Smooth muscle cell (in vitro differentiated cells): ENCODE measurements at regions not wholly inside any gene's neighbourhood (a gene's known extent, or its start where the extent isn't known, plus 50 kb on each side); places are given as distances from the start of the nearest gene placed in this dataset.

Experiments used
- DNase-seq: peaks from one replicate; lab custom pipeline; 2025; ENCODE audit not compliant: unreplicated experiment; lab: John Stamatoyannopoulos, UW
- H2AFZ ChIP-seq: fragments of 200-600 bp; sonication (generic); 2 replicates; pipeline ENCODE4 v1.6.0; 2016; ENCODE audit warnings: antibody characterized with exemption, low read depth, mild to moderate bottlenecking
- H3F3A ChIP-seq: fragments of 200-600 bp; sonication (generic); 2 replicates; pipeline ENCODE4 v1.6.0; 2017; ENCODE audit warnings: antibody characterized with exemption, low read depth
- H3K27ac ChIP-seq: fragments of 200-600 bp; sonication (generic); 2 replicates; pipeline ENCODE4 v1.5.1; 2016; ENCODE audit warnings: low read depth, mild to moderate bottlenecking
- H3K27me3 ChIP-seq: fragments of 200-600 bp; sonication (generic); 2 replicates; pipeline ENCODE4 v1.6.1; 2016; ENCODE audit warnings: low read depth, mild to moderate bottlenecking
- H3K36me3 ChIP-seq: fragments of 200-600 bp; sonication (generic); 2 replicates; pipeline ENCODE4 v1.5.1; 2016; ENCODE audit warnings: low read depth
- H3K4me1 ChIP-seq: fragments of 200-600 bp; sonication (generic); 2 replicates; pipeline ENCODE4 v1.5.1; 2016; ENCODE audit warnings: low read depth
- H3K4me2 ChIP-seq: fragments of 200-600 bp; sonication (generic); 2 replicates; pipeline ENCODE4 v1.6.0; 2016; ENCODE audit warnings: mild to moderate bottlenecking
- H3K4me3 ChIP-seq: fragments of 200-600 bp; sonication (generic); 2 replicates; pipeline ENCODE4 v1.5.1; 2016; ENCODE audit warnings: mild to moderate bottlenecking
- H3K79me2 ChIP-seq: fragments of 200-600 bp; sonication (generic); 2 replicates; pipeline ENCODE4 v1.6.0; 2016; ENCODE audit warnings: low read depth, mild to moderate bottlenecking
- H3K9ac ChIP-seq: fragments of 200-600 bp; sonication (generic); 2 replicates; pipeline ENCODE4 v1.6.0; 2016; ENCODE audit warnings: low read depth
- H3K9me3 ChIP-seq: fragments of 200-600 bp; sonication (generic); replicated peaks from 2 replicates; pipeline ENCODE4 v1.5.1; 2016; ENCODE audit warnings: low read depth
- H4K20me1 ChIP-seq: fragments of 200-600 bp; sonication (generic); 2 replicates; pipeline ENCODE4 v1.6.0; 2016; ENCODE audit warnings: low read depth
- CTCF ChIP-seq: fragments of 200-600 bp; sonication (generic); IDR thresholded peaks from 2 replicates; pipeline ENCODE4 v1.5.1; 2017; ENCODE audit warnings: borderline replicate concordance, mild to moderate bottlenecking, antibody characterized with exemption; ENCODE audit not compliant: insufficient read depth, poor library complexity, severe bottlenecking
- WGBS: methylation state at CpG from one replicate; pipeline ENCODE4 v1.1.7; 2016; ENCODE audit warnings: low lambda C conversion rate; 5-methylcytosine and 5-hydroxymethylcytosine counted together

DNA sequence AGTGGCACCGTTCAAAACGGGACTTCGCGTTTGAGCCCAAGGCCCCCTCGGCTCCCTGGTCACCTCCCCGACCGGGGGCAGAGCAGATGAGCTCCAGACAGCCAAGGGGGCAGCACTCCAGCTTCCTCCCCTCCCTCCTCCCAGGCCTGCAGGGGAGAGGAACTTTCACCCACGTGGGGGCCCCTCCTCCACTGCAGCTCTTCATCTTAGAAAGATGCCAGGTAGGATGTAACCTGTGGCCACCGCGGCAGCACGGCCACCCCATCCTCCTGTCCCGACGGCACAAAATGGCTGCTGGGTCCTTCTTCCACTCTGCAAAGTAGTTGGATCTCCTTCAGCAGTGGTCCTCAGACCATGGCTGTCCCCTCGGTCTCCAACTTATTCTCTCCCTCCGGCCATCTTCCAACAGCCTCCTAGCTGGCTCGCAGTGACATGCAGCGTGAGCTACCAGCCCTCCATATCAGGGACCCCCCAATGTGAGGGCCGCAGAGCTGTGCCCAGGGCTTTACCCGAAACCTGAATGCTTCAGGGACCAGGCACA, 94.5 kb upstream of the ID2 start:
- Histone ChIP-seq H3F3A (no peaks in the 10 kb centered on the region), H4K20me1 (no peaks in the 10 kb centered on the region), H3K36me3 (no peaks in the 10 kb centered on the region), H3K4me3 (no peak overlapping the region), H3K79me2 (no peaks in the 10 kb centered on the region), H3K9ac (no peak overlapping the region), H3K4me2 (no peak overlapping the region), H2AFZ (no peak overlapping the region), H3K27ac (no peak overlapping the region), H3K9me3 (no peaks in the 10 kb centered on the region), H3K4me1 (peaks cover 9% of the 10 kb centered on the region), H3K27me3 (no peaks in the 10 kb centered on the region)
- no peak for DNase-seq
- WGBS = 90% methylated on average over 19 of the region's 19 CpGs
- TF ChIP-seq CTCF = no peak

DNA sequence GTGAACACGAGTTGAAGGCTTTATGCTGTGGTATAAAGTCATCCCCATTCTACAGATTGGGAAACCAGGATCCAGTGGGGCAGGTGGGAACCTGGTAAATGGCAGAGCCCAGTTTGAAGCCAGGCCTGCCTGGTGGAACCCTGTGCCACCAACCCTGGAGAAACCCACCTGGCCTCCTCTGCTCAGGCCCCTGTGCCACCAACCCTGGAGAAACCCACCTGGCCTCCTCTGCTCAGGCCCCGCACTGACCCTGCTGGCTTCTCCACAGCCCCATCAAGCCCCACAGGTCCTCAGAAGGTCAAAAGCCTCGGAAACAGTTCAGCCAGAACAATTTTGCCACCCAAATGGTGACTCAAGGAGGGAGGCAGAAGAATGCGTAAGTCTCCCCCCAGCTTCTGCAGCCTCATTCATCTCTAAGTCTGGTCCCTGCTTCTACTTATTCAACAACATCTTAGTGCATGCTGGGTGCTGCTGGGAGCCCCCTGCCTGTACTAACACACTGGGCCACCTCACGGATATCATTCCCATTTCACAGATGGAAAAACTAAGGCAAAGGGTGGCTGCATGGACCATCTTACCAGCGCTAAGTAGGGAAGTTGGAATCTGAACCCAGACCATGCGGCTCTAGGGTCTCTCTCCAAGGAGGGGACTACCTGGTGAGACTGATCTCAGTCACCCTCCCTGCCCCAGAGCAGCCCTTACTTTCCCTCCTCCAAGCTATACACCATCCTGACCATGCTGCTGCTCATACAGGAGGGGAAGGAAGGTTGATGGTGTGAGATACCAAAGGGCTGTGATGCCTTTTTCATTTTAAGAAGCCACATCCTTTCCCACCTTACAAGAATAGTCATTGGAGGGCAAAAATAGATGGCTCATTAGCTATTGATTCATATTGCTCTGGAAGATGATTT, 93.7 kb upstream of the ID2 start:
- H3K9me3 ChIP-seq = no peaks in the 10 kb centered on the region
- H3K9ac ChIP-seq = no peak overlapping the region
- 93% methylated on average over 7 of the region's 7 CpGs for WGBS
- no peaks in the 10 kb centered on the region for H3K27me3 ChIP-seq
- H3K4me3 ChIP-seq = no peak overlapping the region
- no peak overlapping the region for H2AFZ ChIP-seq
- no peak for TF ChIP-seq CTCF
- H4K20me1 ChIP-seq = no peaks in the 10 kb centered on the region
- H3K79me2 ChIP-seq = no peaks in the 10 kb centered on the region
- no peaks in the 10 kb centered on the region for H3F3A ChIP-seq
- no peak overlapping the region for H3K27ac ChIP-seq
- DNase-seq = no peak
- no peak overlapping the region for H3K4me2 ChIP-seq
- peaks cover 9% of the 10 kb centered on the region for H3K4me1 ChIP-seq
- no peaks in the 10 kb centered on the region for H3K36me3 ChIP-seq

- peaks cover 3% of the 10 kb centered on the region for H3F3A ChIP-seq
- no peaks in the 10 kb centered on the region for H3K79me2 ChIP-seq
- H3K4me3 ChIP-seq = no peak overlapping the region
- H3K4me2 ChIP-seq = no peak overlapping the region
- TF ChIP-seq CTCF = no peak
- no peaks in the 10 kb centered on the region for H3K36me3 ChIP-seq
- H3K4me1 ChIP-seq = peaks cover 5% of the 10 kb centered on the region
- 87% methylated on average over 6 of the region's 6 CpGs for WGBS
- no peak overlapping the region for H3K9ac ChIP-seq
- no peaks in the 10 kb centered on the region for H3K27me3 ChIP-seq
- no peak for DNase-seq
- no peaks in the 10 kb centered on the region for H4K20me1 ChIP-seq
- H3K9me3 ChIP-seq = no peaks in the 10 kb centered on the region
- no peak overlapping the region for H2AFZ ChIP-seq
- H3K27ac ChIP-seq = no peak overlapping the region
These were observed 93.0 kb upstream of the ID2 start for GRCh38 chr2:8588831-8589191.

- H3K36me3 ChIP-seq = no peaks in the 10 kb centered on the region
- H3K79me2 ChIP-seq = no peaks in the 10 kb centered on the region
- H2AFZ ChIP-seq = no peak overlapping the region
- 90% methylated on average over 1 of the region's 1 CpG for whole genome bisulfite sequencing
- DNase-seq = no peak
- H3K27me3 ChIP-seq = no peaks in the 10 kb centered on the region
- no peaks in the 10 kb centered on the region for H3K9me3 ChIP-seq
- no peaks in the 10 kb centered on the region for H4K20me1 ChIP-seq
- H3K4me3 ChIP-seq = no peak overlapping the region
- H3F3A ChIP-seq = peaks cover 8% of the 10 kb centered on the region
- no peak overlapping the region for H3K27ac ChIP-seq
- H3K4me2 ChIP-seq = no peak overlapping the region
- no peak for TF ChIP-seq CTCF
- no peak overlapping the region for H3K9ac ChIP-seq
- H3K4me1 ChIP-seq = no peaks in the 10 kb centered on the region
These were observed 92.1 kb upstream of the ID2 start for GRCh38 chr2:8589721-8590120.
